ENCODE measurements at regions not wholly inside any gene's neighbourhood (a gene's known extent, or its start where the extent isn't known, plus 50 kb on each side); places are given as distances from the start of the nearest gene placed in this dataset.

GRCh38 chr6:14360565-14360964, 243.0 kb downstream of the CD83 start (continued):
- TF ChIP-seq ZNF462 (CRISPR knock-in tag; IDR thresholded peaks at IDR 0.05) (no peak), STAT1 (IDR thresholded peaks at IDR 0.05; ENCODE audit: unreplicated experiment) (no peak), JUNB (IDR thresholded peaks at IDR 0.05; ENCODE audit: unreplicated experiment) (no peak)

GRCh38 chr6:14361297-14361696, 243.7 kb downstream of the CD83 start:
- peaks cover 24% of the 10 kb centered on the region for H3K4me1 Mint-ChIP-seq
- H3K9me3 Mint-ChIP-seq: no peaks in the 10 kb centered on the region
- Histone ChIP-seq H3K79me2 (replicated peaks; ENCODE audit: insufficient read depth) (no peaks in the 10 kb centered on the region), H2AFZ (no peak overlapping the region), H3F3A (replicated peaks; ENCODE audit: low read depth) (no peaks in the 10 kb centered on the region), H3K36me3 (ENCODE audit: insufficient read depth) (no peaks in the 10 kb centered on the region), H4K20me1 (replicated peaks; ENCODE audit: insufficient read depth) (no peaks in the 10 kb centered on the region), H3K4me1 (ENCODE audit: insufficient read depth) (peaks cover 30% of the 10 kb centered on the region), H3K27me3 (ENCODE audit: insufficient read depth) (no peaks in the 10 kb centered on the region), H3K4me3 (no peak overlapping the region), H3K4me2 (no peak overlapping the region), H3K9me2 (ENCODE audit: insufficient read depth) (0 out of 2 replicates have a peak, but pooled peaks cover 9% of the 10 kb centered on the region), H3K27ac (ENCODE audit: low read depth) (no peak overlapping the region)
- peaks cover 11% of the 10 kb centered on the region for H3K27me3 Mint-ChIP-seq (ENCODE audit: insufficient read depth, low read depth, poor library complexity)
- H3K4me3 Mint-ChIP-seq: no peak overlapping the region
- DNase-seq (ENCODE audit: low spot score) (no peak), ATAC-seq (no peak)
- no peak overlapping the region for H3K27ac Mint-ChIP-seq
- H3K36me3 Mint-ChIP-seq (ENCODE audit: low read depth): no peaks in the 10 kb centered on the region
- no peak for TF ChIP-seq CTCF (conservative IDR thresholded peaks at IDR 0.05; ENCODE audit: low read depth in 2 of 2)
- TF ChIP-seq JUNB (IDR thresholded peaks at IDR 0.05; ENCODE audit: unreplicated experiment): no peak
- TF ChIP-seq STAT1 (IDR thresholded peaks at IDR 0.05; ENCODE audit: unreplicated experiment): no peak
- no peak for TF ChIP-seq POLR2AphosphoS5 (IDR thresholded peaks at IDR 0.05; ENCODE audit: low read depth)
- TF ChIP-seq, protein P1, sequence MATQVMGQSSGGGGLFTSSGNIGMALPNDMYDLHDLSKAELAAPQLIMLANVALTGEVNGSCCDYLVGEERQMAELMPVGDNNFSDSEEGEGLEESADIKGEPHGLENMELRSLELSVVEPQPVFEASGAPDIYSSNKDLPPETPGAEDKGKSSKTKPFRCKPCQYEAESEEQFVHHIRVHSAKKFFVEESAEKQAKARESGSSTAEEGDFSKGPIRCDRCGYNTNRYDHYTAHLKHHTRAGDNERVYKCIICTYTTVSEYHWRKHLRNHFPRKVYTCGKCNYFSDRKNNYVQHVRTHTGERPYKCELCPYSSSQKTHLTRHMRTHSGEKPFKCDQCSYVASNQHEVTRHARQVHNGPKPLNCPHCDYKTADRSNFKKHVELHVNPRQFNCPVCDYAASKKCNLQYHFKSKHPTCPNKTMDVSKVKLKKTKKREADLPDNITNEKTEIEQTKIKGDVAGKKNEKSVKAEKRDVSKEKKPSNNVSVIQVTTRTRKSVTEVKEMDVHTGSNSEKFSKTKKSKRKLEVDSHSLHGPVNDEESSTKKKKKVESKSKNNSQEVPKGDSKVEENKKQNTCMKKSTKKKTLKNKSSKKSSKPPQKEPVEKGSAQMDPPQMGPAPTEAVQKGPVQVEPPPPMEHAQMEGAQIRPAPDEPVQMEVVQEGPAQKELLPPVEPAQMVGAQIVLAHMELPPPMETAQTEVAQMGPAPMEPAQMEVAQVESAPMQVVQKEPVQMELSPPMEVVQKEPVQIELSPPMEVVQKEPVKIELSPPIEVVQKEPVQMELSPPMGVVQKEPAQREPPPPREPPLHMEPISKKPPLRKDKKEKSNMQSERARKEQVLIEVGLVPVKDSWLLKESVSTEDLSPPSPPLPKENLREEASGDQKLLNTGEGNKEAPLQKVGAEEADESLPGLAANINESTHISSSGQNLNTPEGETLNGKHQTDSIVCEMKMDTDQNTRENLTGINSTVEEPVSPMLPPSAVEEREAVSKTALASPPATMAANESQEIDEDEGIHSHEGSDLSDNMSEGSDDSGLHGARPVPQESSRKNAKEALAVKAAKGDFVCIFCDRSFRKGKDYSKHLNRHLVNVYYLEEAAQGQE (IDR thresholded peaks at IDR 0.05; ENCODE audit: unreplicated experiment): no peak
